ENCODE measurements at regions not wholly inside any gene's neighbourhood (a gene's known extent, or its start where the extent isn't known, plus 50 kb on each side); places are given as distances from the start of the nearest gene placed in this dataset.

GRCh38 chr5:4395752-4396151 lies 744.4 kb upstream of the ADAMTS16 start:
- no peaks in the 10 kb centered on the region for H4K20me1 ChIP-seq (ENCODE audit: insufficient read depth, low read length)
- no peak overlapping the region for H3K27ac ChIP-seq (ENCODE audit: low read length)
- H3K4me1 ChIP-seq (ENCODE audit: low read length) = no peaks in the 10 kb centered on the region
- no peak overlapping the region for H2AFZ ChIP-seq (ENCODE audit: low read length)
- no peaks in the 10 kb centered on the region for H3K9me3 ChIP-seq (replicated peaks; ENCODE audit: insufficient read depth, low read length)
- H3K4me3 ChIP-seq (ENCODE audit: low read length) = no peak overlapping the region
- H3K79me2 ChIP-seq (ENCODE audit: low read length) = no peaks in the 10 kb centered on the region
- no peak for DNase-seq
- no peaks in the 10 kb centered on the region for H3K27me3 ChIP-seq (replicated peaks; ENCODE audit: insufficient read depth, low read length)
- no peak overlapping the region for H3K4me2 ChIP-seq (ENCODE audit: low read depth, low read length)
- TF ChIP-seq EZH2phosphoT487 (IDR thresholded peaks at IDR 0.05; ENCODE audit: low read length) (no peak), CTCF (IDR thresholded peaks at IDR 0.05; ENCODE audit: low read length) (no peak), EZH2 (optimal IDR thresholded peaks at IDR 0.05; ENCODE audit: low read depth, low read length) (no peak)
- no peaks in the 10 kb centered on the region for H3K9me2 ChIP-seq (replicated peaks; ENCODE audit: insufficient read depth, low read length)
- no peak overlapping the region for H3K9ac ChIP-seq (ENCODE audit: low read length)
- H3F3A ChIP-seq (ENCODE audit: insufficient read depth, low read length) = no peaks in the 10 kb centered on the region
- H3K36me3 ChIP-seq (replicated peaks; ENCODE audit: insufficient read depth, low read length) = no peaks in the 10 kb centered on the region

- H3F3A ChIP-seq (ENCODE audit: insufficient read depth, low read length) = no peaks in the 10 kb centered on the region
- no peaks in the 10 kb centered on the region for H3K4me1 ChIP-seq (ENCODE audit: low read length)
- H3K27ac ChIP-seq (ENCODE audit: low read length) = no peak overlapping the region
- H3K9ac ChIP-seq (ENCODE audit: low read length) = no peak overlapping the region
- H2AFZ ChIP-seq (ENCODE audit: low read length) = no peak overlapping the region
- no peak for TF ChIP-seq EZH2 (optimal IDR thresholded peaks at IDR 0.05; ENCODE audit: low read depth, low read length)
- TF ChIP-seq CTCF (IDR thresholded peaks at IDR 0.05; ENCODE audit: low read length) = no peak
- TF ChIP-seq EZH2phosphoT487 (IDR thresholded peaks at IDR 0.05; ENCODE audit: low read length) = no peak
- no peaks in the 10 kb centered on the region for H3K9me3 ChIP-seq (replicated peaks; ENCODE audit: insufficient read depth, low read length)
- no peaks in the 10 kb centered on the region for H3K27me3 ChIP-seq (replicated peaks; ENCODE audit: insufficient read depth, low read length)
- H4K20me1 ChIP-seq (ENCODE audit: insufficient read depth, low read length) = no peaks in the 10 kb centered on the region
- H3K4me3 ChIP-seq (ENCODE audit: low read length) = no peak overlapping the region
- H3K9me2 ChIP-seq (replicated peaks; ENCODE audit: insufficient read depth, low read length) = no peaks in the 10 kb centered on the region
- no peaks in the 10 kb centered on the region for H3K36me3 ChIP-seq (replicated peaks; ENCODE audit: insufficient read depth, low read length)
- no peaks in the 10 kb centered on the region for H3K79me2 ChIP-seq (ENCODE audit: low read length)
- DNase-seq = no peak
- H3K4me2 ChIP-seq (ENCODE audit: low read depth, low read length) = no peak overlapping the region
Measured at GRCh38 chr5:4405614-4406219, 734.4 kb upstream of the ADAMTS16 start.

GRCh38 chr5:4410151-4410550 lies 730.0 kb upstream of the ADAMTS16 start:
- DNase-seq = no peak
- no peak for TF ChIP-seq EZH2 (optimal IDR thresholded peaks at IDR 0.05; ENCODE audit: low read depth, low read length)
- TF ChIP-seq CTCF (IDR thresholded peaks at IDR 0.05; ENCODE audit: low read length) = no peak
- TF ChIP-seq EZH2phosphoT487 (IDR thresholded peaks at IDR 0.05; ENCODE audit: low read length) = no peak
- Histone ChIP-seq H3K9me2 (replicated peaks; ENCODE audit: insufficient read depth, low read length) (no peaks in the 10 kb centered on the region), H3K27me3 (replicated peaks; ENCODE audit: insufficient read depth, low read length) (no peaks in the 10 kb centered on the region), H4K20me1 (ENCODE audit: insufficient read depth, low read length) (no peaks in the 10 kb centered on the region), H3F3A (ENCODE audit: insufficient read depth, low read length) (no peaks in the 10 kb centered on the region), H3K4me2 (ENCODE audit: low read depth, low read length) (no peak overlapping the region), H2AFZ (ENCODE audit: low read length) (no peak overlapping the region), H3K4me3 (ENCODE audit: low read length) (no peak overlapping the region), H3K9me3 (replicated peaks; ENCODE audit: insufficient read depth, low read length) (no peaks in the 10 kb centered on the region), H3K9ac (ENCODE audit: low read length) (no peak overlapping the region), H3K79me2 (ENCODE audit: low read length) (no peaks in the 10 kb centered on the region), H3K27ac (ENCODE audit: low read length) (no peak overlapping the region), H3K36me3 (replicated peaks; ENCODE audit: insufficient read depth, low read length) (no peaks in the 10 kb centered on the region), H3K4me1 (ENCODE audit: low read length) (no peaks in the 10 kb centered on the region)

All from MM.1S (cell line).